GM13976 (cell line): ENCODE measurements at regions not wholly inside any gene's neighbourhood (a gene's known extent, or its start where the extent isn't known, plus 50 kb on each side); places are given as distances from the start of the nearest gene placed in this dataset.

Experiments
- DNase-seq: peaks from one replicate; pipeline ENCODE4 v3.0.0; 2012; ENCODE audit warnings: low spot score
- CTCF ChIP-seq: IDR thresholded peaks from 2 replicates; pipeline ENCODE4 v1.5.1; 2012; ENCODE audit warnings: borderline replicate concordance, mild to moderate bottlenecking; ENCODE audit not compliant: insufficient read depth; ENCODE audit errors: extremely low read depth, missing control alignments, control extremely low read depth
- in situ Hi-C: fragments of 300-500 bp; cut with MboI; formaldehyde crosslinking; loops from one replicate; pipeline ENCODE4 v1.12.0; 2022; ENCODE audit warnings: low sequenced_read_pairs, mixed read lengths, inconsistent platforms; ENCODE audit not compliant: unreplicated experiment

GRCh38 chr6:163695414-163695864, 280.9 kb downstream of the QKI start:
- in situ Hi-C loops, result no loop called here
- no peak for TF ChIP-seq CTCF
- no peak for DNase-seq

- no peak for DNase-seq
- in situ Hi-C loops, result no loop called here
- TF ChIP-seq CTCF, result no peak
Observed at GRCh38 chr6:163694988-163695398, 280.5 kb downstream of the QKI start.

- in situ Hi-C loops, result no loop called here
- TF ChIP-seq CTCF, result no peak
- DNase-seq, result no peak
Observed at GRCh38 chr6:163694072-163694471, 279.6 kb downstream of the QKI start.

GRCh38 chr6:163691049-163691448, 276.5 kb downstream of the QKI start:
- no peak for DNase-seq
- in situ Hi-C loops, result no loop called here
- no peak for TF ChIP-seq CTCF

- no peak for TF ChIP-seq CTCF
- in situ Hi-C loops, result no loop called here
- no peak for DNase-seq
Observed at GRCh38 chr6:163688739-163689362, 274.3 kb downstream of the QKI start.

GRCh38 chr6:163687075-163687474, 272.6 kb downstream of the QKI start:
- in situ Hi-C loops, result no loop called here
- TF ChIP-seq CTCF, result no peak
- no peak for DNase-seq
